Neuronal stem cell (in vitro differentiated cells): ENCODE measurements at regions not wholly inside any gene's neighbourhood (a gene's known extent, or its start where the extent isn't known, plus 50 kb on each side); places are given as distances from the start of the nearest gene placed in this dataset.

Experiments used
- DNase-seq: peaks from one replicate; pipeline ENCODE4 v3.0.0-alpha.2; 2013; ENCODE audit warnings: low spot score
- H2AFZ ChIP-seq: one replicate; pipeline ENCODE4 v1.6.1; 2013; ENCODE audit warnings: mild to moderate bottlenecking, low read length, inconsistent platforms
- H2AK5ac ChIP-seq: 2 replicates; pipeline ENCODE4 v1.6.1; 2013; ENCODE audit warnings: low read depth, mild to moderate bottlenecking, inconsistent platforms, low read length, moderate library complexity, mixed read lengths
- H2BK120ac ChIP-seq: 2 replicates; pipeline ENCODE4 v1.6.1; 2013; ENCODE audit warnings: low read depth, mild to moderate bottlenecking, inconsistent platforms, low read length, moderate library complexity, mixed read lengths
- H2BK12ac ChIP-seq: one replicate; pipeline ENCODE4 v1.6.1; 2013; ENCODE audit warnings: low read length, inconsistent platforms
- H2BK15ac ChIP-seq: 2 replicates; pipeline ENCODE4 v1.6.1; 2013; ENCODE audit warnings: mild to moderate bottlenecking, low read length, inconsistent platforms, mixed read lengths
- H2BK5ac ChIP-seq: one replicate; pipeline ENCODE4 v1.6.1; 2013; ENCODE audit warnings: inconsistent platforms, mild to moderate bottlenecking, low read length, moderate library complexity
- H3K14ac ChIP-seq: one replicate; pipeline ENCODE4 v1.6.1; 2013; ENCODE audit warnings: low read length, inconsistent platforms
- H3K18ac ChIP-seq: 2 replicates; pipeline ENCODE4 v1.6.1; 2013; ENCODE audit warnings: low read length, inconsistent platforms
- H3K23ac ChIP-seq: 2 replicates; pipeline ENCODE4 v1.6.1; 2013; ENCODE audit warnings: low read depth, mild to moderate bottlenecking, mixed read lengths, low read length, inconsistent platforms; ENCODE audit not compliant: poor library complexity
- H3K27ac ChIP-seq: replicated peaks from 3 replicates; pipeline ENCODE4 v1.5.1; 2013; ENCODE audit warnings: low read length, inconsistent platforms
- H3K27me3 ChIP-seq, 3 experiments: 2 replicates each; pipeline ENCODE4 v1.6.1; 2013; ENCODE audit warnings: low read length in 3 of 3, mild to moderate bottlenecking in 2 of 3, inconsistent platforms in 1 of 3, low read depth in 1 of 3, mixed read lengths in 1 of 3, moderate library complexity in 1 of 3; ENCODE audit not compliant: control insufficient read depth in 3 of 3, insufficient read depth in 3 of 3
- H3K36me3 ChIP-seq, 2 donors: replicated peaks in 1 of 2; 2 replicates each; pipeline ENCODE4 v1.6.1; 2013; ENCODE audit warnings: low read length in 2 of 2; ENCODE audit not compliant: control insufficient read depth in 2 of 2, insufficient read depth in 2 of 2
- H3K4ac ChIP-seq: 2 replicates; pipeline ENCODE4 v1.6.1; 2013; ENCODE audit warnings: inconsistent platforms, mild to moderate bottlenecking, low read length, moderate library complexity
- H3K4me1 ChIP-seq, 2 donors: 1 replicate in 1 of 2; 2 replicates in 1 of 2; pipeline ENCODE4 v1.6.1; 2013; ENCODE audit warnings: low read length in 2 of 2, low read depth in 1 of 2; ENCODE audit not compliant: control insufficient read depth in 2 of 2, insufficient read depth in 1 of 2
- H3K4me2 ChIP-seq: one replicate; pipeline ENCODE4 v1.6.1; 2013; ENCODE audit warnings: mild to moderate bottlenecking, low read length, inconsistent platforms; ENCODE audit not compliant: insufficient read depth, poor library complexity, severe bottlenecking
- H3K4me3 ChIP-seq, 2 donors: 2 replicates each; pipeline ENCODE4 v1.5.1; 2013; ENCODE audit warnings: low read length in 2 of 2, mild to moderate bottlenecking in 2 of 2, inconsistent platforms in 1 of 2, moderate library complexity in 1 of 2
- H3K79me1 ChIP-seq: one replicate; pipeline ENCODE4 v1.6.1; 2013; ENCODE audit warnings: low read depth, mild to moderate bottlenecking, inconsistent platforms, low read length, moderate library complexity
- H3K9ac ChIP-seq: one replicate; pipeline ENCODE4 v1.6.1; 2013; ENCODE audit warnings: mild to moderate bottlenecking, low read depth, low read length, inconsistent platforms; ENCODE audit not compliant: poor library complexity
- H3K9me3 ChIP-seq, 2 donors: replicated peaks in 1 of 2; 2 replicates each; pipeline versions ENCODE3 to v1.6.1; 2013; ENCODE audit warnings: low read length in 2 of 2, mild to moderate bottlenecking in 2 of 2, inconsistent platforms in 1 of 2, low read depth in 1 of 2, mixed read lengths in 1 of 2, moderate library complexity in 1 of 2; ENCODE audit not compliant: control insufficient read depth in 2 of 2, insufficient read depth in 1 of 2
- H4K8ac ChIP-seq: one replicate; pipeline ENCODE4 v1.6.1; 2013; ENCODE audit warnings: low read depth, mild to moderate bottlenecking, inconsistent platforms, low read length, moderate library complexity
- H4K91ac ChIP-seq: one replicate; pipeline ENCODE4 v1.6.1; 2013; ENCODE audit warnings: low read length, low read depth, mild to moderate bottlenecking, inconsistent platforms; ENCODE audit not compliant: poor library complexity
- WGBS, 2 donors: extraction: QIAGEN DNeasy Blood & Tissue Kit; methylation state at CpG; one replicate each; pipeline ENCODE4 v1.1.7; 2013; ENCODE audit warnings: missing lambda C conversion rate in 2 of 2, mixed read lengths in 1 of 2; ENCODE audit not compliant: insufficient read length in 2 of 2, insufficient replicate concordance in 1 of 2; ENCODE audit errors: extremely low coverage in 2 of 2; 5-methylcytosine and 5-hydroxymethylcytosine counted together

- no peak for DNase-seq
Observed at GRCh38 chr4:156623376-156623775, 348.2 kb downstream of the PDGFC start.

GRCh38 chr4:156620786-156621185 is 350.8 kb downstream of the PDGFC start:
- DNase-seq: no peak
- no peak overlapping the region for H3K4ac ChIP-seq
- H3K14ac ChIP-seq: no peak overlapping the region

More at GRCh38 chr4:156623376-156623775, 348.2 kb downstream of the PDGFC start:
- no peaks in the 10 kb centered on the region for H3K27me3 ChIP-seq
- H3K4me3 ChIP-seq: no peak overlapping the region
- H2AFZ ChIP-seq: no peak overlapping the region
- H3K27ac ChIP-seq: no peak overlapping the region
- H2AK5ac ChIP-seq: no peak overlapping the region
- no peak overlapping the region for H3K4me2 ChIP-seq
- H3K23ac ChIP-seq: no peak overlapping the region
- no peak overlapping the region for H3K18ac ChIP-seq
- H3K36me3 ChIP-seq: no peaks in the 10 kb centered on the region
- H3K9me3 ChIP-seq: peaks cover 0 to 9% of the 10 kb centered on the region in 2 donors
- no peak overlapping the region for H2BK15ac ChIP-seq
- H4K91ac ChIP-seq: no peak overlapping the region
- no peaks in the 10 kb centered on the region for H3K79me1 ChIP-seq
- no peaks in the 10 kb centered on the region for H3K4me1 ChIP-seq
- no peak overlapping the region for H4K8ac ChIP-seq
- H3K9ac ChIP-seq: no peak overlapping the region
- H2BK5ac ChIP-seq: no peak overlapping the region
- no peak overlapping the region for H2BK12ac ChIP-seq
- H2BK120ac ChIP-seq: no peak overlapping the region
- H3K4ac ChIP-seq: no peak overlapping the region
- no CpG with 5 or more reads among the region's 3 CpGs for WGBS, 2 donors
- H3K14ac ChIP-seq: no peak overlapping the region

GRCh38 chr4:156619154-156619934 is 352.3 kb downstream of the PDGFC start:
- no peak overlapping the region for H3K9ac ChIP-seq
- H3K14ac ChIP-seq: no peak overlapping the region
- H3K9me3 ChIP-seq: no peaks in the 10 kb centered on the region
- H4K8ac ChIP-seq: no peak overlapping the region
- H3K79me1 ChIP-seq: no peaks in the 10 kb centered on the region
- no peak overlapping the region for H3K4me2 ChIP-seq
- no peak for DNase-seq
- no peak overlapping the region for H3K27ac ChIP-seq
- no CpG with 5 or more reads among the region's 3 CpGs for WGBS, 2 donors
- H2AFZ ChIP-seq: no peak overlapping the region
- no peak overlapping the region for H2BK5ac ChIP-seq
- no peak overlapping the region for H3K23ac ChIP-seq
- peaks cover 2% of the 10 kb centered on the region in 2 donors for H3K4me1 ChIP-seq
- no peak overlapping the region for H2BK12ac ChIP-seq
- H3K27me3 ChIP-seq: no peaks in the 10 kb centered on the region
- H2AK5ac ChIP-seq: no peak overlapping the region
- no peak overlapping the region for H3K4me3 ChIP-seq
- H3K18ac ChIP-seq: no peak overlapping the region
- H3K4ac ChIP-seq: no peak overlapping the region
- H2BK15ac ChIP-seq: no peak overlapping the region
- no peak overlapping the region for H2BK120ac ChIP-seq
- H4K91ac ChIP-seq: no peak overlapping the region
- H3K36me3 ChIP-seq: no peaks in the 10 kb centered on the region

More at GRCh38 chr4:156620786-156621185, 350.8 kb downstream of the PDGFC start:
- H3K4me3 ChIP-seq: no peak overlapping the region
- no peak overlapping the region for H3K18ac ChIP-seq
- H3K27me3 ChIP-seq: no peaks in the 10 kb centered on the region
- no peak overlapping the region for H3K9ac ChIP-seq
- no peak overlapping the region for H2AK5ac ChIP-seq
- H4K8ac ChIP-seq: no peak overlapping the region
- H2BK12ac ChIP-seq: no peak overlapping the region
- H2BK5ac ChIP-seq: no peak overlapping the region
- no peak overlapping the region for H3K23ac ChIP-seq
- no peak overlapping the region for H2AFZ ChIP-seq
- no CpG with 5 or more reads among the region's 1 CpG for WGBS, 2 donors
- H3K9me3 ChIP-seq: no peaks in the 10 kb centered on the region
- H2BK15ac ChIP-seq: no peak overlapping the region
- no peaks in the 10 kb centered on the region for H3K79me1 ChIP-seq
- H3K27ac ChIP-seq: no peak overlapping the region
- no peaks in the 10 kb centered on the region for H3K4me1 ChIP-seq
- H3K4me2 ChIP-seq: no peak overlapping the region
- no peak overlapping the region for H2BK120ac ChIP-seq
- no peaks in the 10 kb centered on the region for H3K36me3 ChIP-seq
- H4K91ac ChIP-seq: no peak overlapping the region

- WGBS, 2 donors: no CpG with 5 or more reads among the region's 2 CpGs
- Histone ChIP-seq H3K27me3 (no peaks in the 10 kb centered on the region), H3K36me3 (no peaks in the 10 kb centered on the region), H3K9me3 (no peaks in the 10 kb centered on the region), H4K91ac (no peak overlapping the region), H3K27ac (no peak overlapping the region), H2BK12ac (no peak overlapping the region), H3K4me2 (peak overlapping the region; percentile 19), H3K4me3 (no peak overlapping the region), H2AFZ (no peak overlapping the region), H2BK120ac (no peak overlapping the region), H3K14ac (no peak overlapping the region), H2BK5ac (no peak overlapping the region), H4K8ac (no peak overlapping the region), H2AK5ac (no peak overlapping the region), H3K9ac (no peak overlapping the region), H3K4me1 (peaks cover 2% of the 10 kb centered on the region in 2 donors), H3K79me1 (no peaks in the 10 kb centered on the region), H3K4ac (no peak overlapping the region), H2BK15ac (no peak overlapping the region), H3K23ac (no peak overlapping the region), H3K18ac (no peak overlapping the region)
- DNase-seq: no peak
Observed at GRCh38 chr4:156615066-156615531, 356.5 kb downstream of the PDGFC start.
